ENCODE measurements at regions not wholly inside any gene's neighbourhood (a gene's known extent, or its start where the extent isn't known, plus 50 kb on each side); places are given as distances from the start of the nearest gene placed in this dataset.
"Not testable (repeated sequence)": the region's sequence is repeated elsewhere in the genome, so short reads cannot be mapped to it uniquely, and the experiment has no call there.

GRCh38 chr10:20656886-20657285 lies 240.2 kb downstream of the NEBL start:
- 83 to 86% methylated on average over 3 of the region's 3 CpGs for whole genome bisulfite sequencing, 2 donors
- intact Hi-C loops (cut with DNase I), result no loop called here
- Histone ChIP-seq H3K27ac (no peak overlapping the region), H3K4me3 (no peak overlapping the region), H3K4me1 (no peaks in the 10 kb centered on the region), H3K27me3 (no peaks in the 10 kb centered on the region), H3K9me3 (no peaks in the 10 kb centered on the region), H3K36me3 (replicated peaks in 1 of 2; ENCODE audit: insufficient read depth in 1 of 2, low read depth in 2 of 2) (no peaks in the 10 kb centered on the region)
- no peak for TF ChIP-seq POLR2A (IDR thresholded peaks at IDR 0.05)
- no peak for TF ChIP-seq CTCF (IDR thresholded peaks at IDR 0.05)
- no peak for DNase-seq
- no peak for ATAC-seq

GRCh38 chr10:20652424-20652823 lies 244.7 kb downstream of the NEBL start:
- 72 to 84% methylated on average over 5 of the region's 5 CpGs for WGBS, 2 donors

GRCh38 chr10:20648263-20648874 lies 248.7 kb downstream of the NEBL start:
- DNase-seq, result no peak
- no peak overlapping the region for H3K27ac ChIP-seq
- no peak overlapping the region for H3K4me3 ChIP-seq
- no peak for ATAC-seq
- no peaks in the 10 kb centered on the region for H3K4me1 ChIP-seq
- intact Hi-C loops (cut with DNase I), result no loop called here
- WGBS, 2 donors, result 71 to 72% methylated on average over 2 of the region's 2 CpGs
- H3K9me3 ChIP-seq, result no peaks in the 10 kb centered on the region
- TF ChIP-seq POLR2A (IDR thresholded peaks at IDR 0.05), result no peak
- TF ChIP-seq CTCF (IDR thresholded peaks at IDR 0.05), result no peak
- H3K27me3 ChIP-seq, result no peaks in the 10 kb centered on the region
- no peaks in the 10 kb centered on the region for H3K36me3 ChIP-seq (replicated peaks in 1 of 2; ENCODE audit: insufficient read depth in 1 of 2, low read depth in 2 of 2)

More at GRCh38 chr10:20652424-20652823, 244.7 kb downstream of the NEBL start:
- H3K27me3 ChIP-seq; intact Hi-C loops (cut with DNase I); DNase-seq; H3K4me1 ChIP-seq; H3K4me3 ChIP-seq; H3K9me3 ChIP-seq; H3K36me3 ChIP-seq (replicated peaks in 1 of 2; ENCODE audit: insufficient read depth in 1 of 2, low read depth in 2 of 2); ATAC-seq; H3K27ac ChIP-seq: not testable (repeated sequence)

GRCh38 chr10:20647756-20648155 lies 249.4 kb downstream of the NEBL start:
- TF ChIP-seq CTCF (IDR thresholded peaks at IDR 0.05), result no peak
- TF ChIP-seq POLR2A (IDR thresholded peaks at IDR 0.05), result no peak
- H3K9me3 ChIP-seq, result no peaks in the 10 kb centered on the region
- no peaks in the 10 kb centered on the region for H3K36me3 ChIP-seq (replicated peaks in 1 of 2; ENCODE audit: insufficient read depth in 1 of 2, low read depth in 2 of 2)
- no peaks in the 10 kb centered on the region for H3K4me1 ChIP-seq
- H3K27ac ChIP-seq, result no peak overlapping the region
- no peak for ATAC-seq
- no peaks in the 10 kb centered on the region for H3K27me3 ChIP-seq
- intact Hi-C loops (cut with DNase I), result no loop called here
- H3K4me3 ChIP-seq, result no peak overlapping the region
- DNase-seq, result no peak

- no peak for ATAC-seq
- Histone ChIP-seq H3K36me3 (replicated peaks in 1 of 2; ENCODE audit: insufficient read depth in 1 of 2, low read depth in 2 of 2) (no peaks in the 10 kb centered on the region), H3K4me3 (no peak overlapping the region), H3K4me1 (no peaks in the 10 kb centered on the region), H3K27ac (no peak overlapping the region), H3K9me3 (no peaks in the 10 kb centered on the region), H3K27me3 (no peaks in the 10 kb centered on the region)
- 62 to 69% methylated on average over 8 of the region's 8 CpGs for WGBS, 2 donors
- no peak for TF ChIP-seq POLR2A (IDR thresholded peaks at IDR 0.05)
- no peak for DNase-seq
- intact Hi-C loops (cut with DNase I), result no loop called here
Observed at GRCh38 chr10:20644421-20644820, 252.7 kb downstream of the NEBL start.

- TF ChIP-seq POLR2A (IDR thresholded peaks at IDR 0.05) (no peak), CTCF (IDR thresholded peaks at IDR 0.05) (no peak)
- no peaks in the 10 kb centered on the region for H3K27me3 ChIP-seq
- no peaks in the 10 kb centered on the region for H3K36me3 ChIP-seq (replicated peaks in 1 of 2; ENCODE audit: insufficient read depth in 1 of 2, low read depth in 2 of 2)
- ATAC-seq (no peak), DNase-seq (no peak)
- WGBS, 2 donors, result 65 to 75% methylated on average over 4 of the region's 4 CpGs
- intact Hi-C loops (cut with DNase I), result no loop called here
- no peak overlapping the region for H3K27ac ChIP-seq
- H3K9me3 ChIP-seq, result no peaks in the 10 kb centered on the region
- no peak overlapping the region for H3K4me3 ChIP-seq
- H3K4me1 ChIP-seq, result no peaks in the 10 kb centered on the region
Observed at GRCh38 chr10:20641605-20642004, 255.5 kb downstream of the NEBL start.

All from body of pancreas (tissue), 4 donors.